GM19452 (cell line): ENCODE measurements at regions not wholly inside any gene's neighbourhood (a gene's known extent, or its start where the extent isn't known, plus 50 kb on each side); places are given as distances from the start of the nearest gene placed in this dataset.
"Not testable (repeated sequence)": the region's sequence is repeated elsewhere in the genome, so short reads cannot be mapped to it uniquely, and the experiment has no call there.

Experiments used
- ATAC-seq: cut with Tn5 transposase; IDR thresholded peaks from one replicate; pipeline ENCODE4 v1.9.1; 2021; ENCODE audit not compliant: unreplicated experiment

DNA sequence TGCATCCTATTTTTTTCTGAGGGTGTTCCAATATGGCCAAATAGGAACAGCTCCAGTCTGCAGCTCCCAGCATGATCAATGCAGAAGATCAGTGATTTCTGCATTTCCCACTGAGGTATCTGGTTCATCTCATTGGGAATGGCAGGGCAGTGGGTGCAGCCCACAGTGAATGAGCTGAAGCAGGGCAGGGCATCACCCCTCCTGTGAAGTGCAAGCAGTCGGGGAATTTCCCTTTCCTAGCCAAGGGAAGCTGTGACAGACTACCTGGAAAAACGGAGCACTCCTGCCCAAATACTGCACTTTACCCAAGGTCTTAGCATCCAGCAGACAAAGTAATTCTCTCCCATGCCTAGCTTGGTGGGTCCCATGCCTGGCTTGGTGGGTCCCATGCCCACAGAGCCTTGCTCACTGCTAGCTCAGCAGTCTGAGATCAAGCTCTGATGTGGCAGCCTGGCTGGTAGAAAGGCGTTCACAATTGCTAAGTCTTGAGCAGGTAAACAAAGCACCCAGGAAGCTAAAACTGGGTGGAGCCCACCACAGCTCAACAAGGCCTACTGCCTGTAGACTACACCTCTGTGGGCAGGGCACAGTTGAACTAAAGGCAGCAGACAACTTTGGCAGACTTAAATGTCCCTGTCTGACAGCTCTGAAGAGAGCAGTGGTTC is 352.0 kb downstream of the CDY1B start:
- ATAC-seq: not testable (repeated sequence)

DNA sequence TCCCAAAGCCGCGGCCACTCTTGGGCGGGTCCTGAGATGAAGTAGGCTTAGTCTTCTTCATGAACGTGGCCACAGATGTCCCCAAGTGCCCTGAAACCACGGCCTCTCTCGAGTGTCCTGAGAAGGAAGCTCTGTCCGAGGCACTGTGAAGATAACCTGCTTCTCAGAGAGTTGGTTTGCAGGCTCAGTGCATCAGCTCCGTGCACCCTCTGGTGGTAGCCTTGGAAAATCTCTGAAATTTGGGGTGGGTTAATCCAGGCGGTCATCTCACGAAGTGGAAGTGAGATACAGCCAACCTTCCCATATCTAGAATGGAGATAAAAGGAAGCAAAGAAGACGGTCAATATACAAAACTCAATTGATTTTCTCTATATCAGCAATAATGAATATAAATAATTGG is 365.9 kb downstream of the CDY1B start:
- ATAC-seq: not testable (repeated sequence)

DNA sequence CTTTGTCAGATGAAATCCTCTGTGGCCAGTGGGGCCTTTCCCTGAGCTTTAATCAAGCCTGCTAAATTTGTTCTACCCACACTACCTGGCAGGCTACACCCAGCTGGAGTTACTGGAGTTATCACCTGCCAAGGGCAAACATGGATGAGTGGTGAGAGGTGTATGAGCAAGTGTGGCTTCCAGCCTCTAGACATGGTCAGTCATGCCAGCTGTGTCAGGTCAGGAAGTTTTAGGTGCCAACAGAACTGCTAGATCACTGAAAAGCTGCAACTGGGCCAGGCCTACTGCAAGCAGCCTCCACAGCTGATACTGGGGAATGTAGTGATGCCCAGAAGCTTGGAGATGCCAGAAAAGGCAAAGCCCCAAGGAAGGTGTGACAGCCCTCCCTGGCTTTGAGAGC is 378.0 kb downstream of the CDY1B start:
- ATAC-seq: not testable (repeated sequence)

DNA sequence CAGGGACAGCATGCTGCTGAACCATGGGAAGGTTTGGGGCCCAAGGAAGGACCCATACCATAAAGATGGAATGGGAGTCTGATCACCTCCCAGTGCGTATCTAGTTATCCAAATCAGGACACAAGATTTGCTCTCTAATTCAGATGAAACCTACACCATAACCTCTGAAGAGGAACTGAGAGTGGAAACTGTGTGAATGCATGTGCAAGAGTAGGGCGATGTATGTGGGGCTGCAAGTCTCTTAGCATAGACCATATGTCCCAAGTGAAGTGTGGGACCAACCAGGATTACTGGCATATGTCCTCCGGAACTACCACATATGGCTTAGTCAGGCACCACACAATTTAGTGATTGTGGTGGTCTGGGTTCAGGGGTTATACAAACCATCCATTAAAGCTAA is 403.0 kb downstream of the DAZ2 start:
- not testable (repeated sequence) for ATAC-seq

DNA sequence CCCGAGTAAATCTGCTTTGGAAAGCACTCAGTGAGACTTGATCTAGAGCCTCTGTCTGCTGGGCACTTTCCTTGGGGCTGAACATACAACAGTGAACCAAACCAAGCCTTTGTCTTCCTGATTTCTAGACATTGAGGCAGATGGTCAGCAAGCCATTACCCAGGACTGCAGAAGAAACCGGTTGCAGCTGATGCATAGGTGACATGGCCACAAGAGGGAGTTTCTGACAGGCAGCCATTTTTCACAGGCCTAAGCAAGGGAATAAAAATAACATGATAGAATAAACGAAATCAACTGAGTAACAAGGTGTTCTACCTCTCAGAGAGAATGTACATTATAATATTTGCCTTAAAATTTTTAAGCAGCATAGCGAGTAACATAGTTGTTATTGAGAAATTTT is 391.1 kb downstream of the DAZ2 start:
- ATAC-seq: not testable (repeated sequence)

DNA sequence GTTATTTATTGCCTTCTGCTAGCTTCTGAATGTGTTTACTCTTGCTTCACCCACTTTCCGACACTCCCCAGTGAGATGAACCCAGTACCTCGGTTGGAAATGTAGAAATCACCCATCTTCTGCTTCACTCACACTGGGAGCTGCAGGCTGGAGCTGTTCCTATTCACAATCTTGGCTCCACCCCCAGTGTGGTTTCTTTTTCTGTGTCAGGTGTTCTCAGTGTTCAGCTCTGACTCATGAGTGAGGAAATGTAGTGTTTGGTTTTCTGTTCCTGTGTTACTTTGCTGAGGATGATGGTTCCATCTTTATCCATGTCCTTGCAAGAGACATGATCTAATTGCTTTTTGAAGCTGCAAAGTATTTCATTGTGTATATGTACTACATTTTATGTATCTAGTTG is 377.2 kb downstream of the DAZ2 start:
- peak; percentile 89 for ATAC-seq

DNA sequence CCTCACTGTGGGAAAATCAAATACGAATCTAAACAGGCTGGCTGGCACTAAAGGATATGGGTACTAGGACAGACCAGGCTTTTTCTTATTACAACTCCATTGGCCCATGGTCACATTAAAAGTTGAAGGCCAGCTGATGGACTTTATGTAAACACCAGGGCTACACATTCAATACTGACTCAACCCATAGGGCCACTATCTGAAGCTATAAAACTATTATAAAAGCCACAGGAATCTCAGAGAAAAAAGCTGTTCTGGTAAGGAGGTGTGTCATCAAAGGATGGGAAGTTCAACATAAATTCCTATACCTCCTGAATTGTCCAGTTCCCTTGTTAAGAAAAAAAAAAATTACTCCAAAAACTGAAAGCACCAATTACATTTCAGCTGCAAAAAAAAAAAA is 370.9 kb downstream of the DAZ2 start:
- not testable (repeated sequence) for ATAC-seq

DNA sequence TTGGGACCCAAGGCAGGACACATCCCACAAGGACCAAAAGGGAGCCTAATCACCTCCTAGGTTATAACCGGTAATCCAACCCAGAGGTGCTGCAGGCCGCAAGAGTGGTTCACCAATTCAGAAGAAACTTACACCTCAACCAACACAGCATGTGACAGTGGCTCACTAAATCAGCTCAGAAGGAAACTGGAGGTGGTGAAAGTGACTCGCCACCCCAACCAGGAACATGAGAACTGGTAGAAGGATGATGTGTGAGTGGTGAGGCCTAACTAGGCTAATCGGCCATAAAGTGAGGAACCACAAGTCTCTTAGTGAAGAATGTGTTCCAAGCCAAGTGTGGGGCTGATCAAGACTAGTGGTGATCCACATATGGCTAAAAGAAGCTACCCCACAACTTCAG is 369.1 kb downstream of the DAZ2 start:
- ATAC-seq: not testable (repeated sequence)
